Choroid plexus epithelial cell (primary cell): ENCODE measurements at regions not wholly inside any gene's neighbourhood (a gene's known extent, or its start where the extent isn't known, plus 50 kb on each side); places are given as distances from the start of the nearest gene placed in this dataset.

ENCODE experiments used
- DNase-seq: peaks from one replicate; pipeline ENCODE4 v3.0.0-alpha.2; 2010; ENCODE audit warnings: low read depth
- H3K4me3 ChIP-seq: 2 replicates; pipeline ENCODE4 v1.5.1; 2011; ENCODE audit warnings: low read depth, mild to moderate bottlenecking, control low read depth, low read length, moderate library complexity
- TF ChIP-seq, protein P1 (sequence below): conservative IDR thresholded peaks from 2 replicates; pipeline ENCODE4 v1.5.1; 2011; ENCODE audit warnings: low read depth, mild to moderate bottlenecking, control low read depth, inconsistent platforms, low read length, moderate library complexity

DNA sequence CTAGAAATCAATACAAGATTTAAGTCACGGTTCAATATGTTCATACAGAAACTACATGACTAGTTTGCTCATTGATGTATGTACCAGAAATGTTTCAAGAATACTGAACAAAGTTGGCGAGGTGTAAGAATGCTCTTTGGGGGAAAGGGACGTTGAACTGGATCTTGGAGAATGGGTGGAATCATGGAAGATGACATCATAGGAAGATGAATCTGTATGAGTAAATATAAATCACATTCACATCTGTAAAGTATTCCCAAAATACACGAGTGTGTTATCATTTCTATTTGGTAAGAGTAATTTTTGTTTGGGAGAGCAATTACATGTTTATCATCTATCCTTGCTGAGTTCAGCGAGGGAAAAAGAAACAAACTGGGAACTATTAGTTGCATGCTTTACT is 162.2 kb upstream of the TMTC1 start:
- H3K4me3 ChIP-seq: no peak overlapping the region
- TF ChIP-seq, protein P1, sequence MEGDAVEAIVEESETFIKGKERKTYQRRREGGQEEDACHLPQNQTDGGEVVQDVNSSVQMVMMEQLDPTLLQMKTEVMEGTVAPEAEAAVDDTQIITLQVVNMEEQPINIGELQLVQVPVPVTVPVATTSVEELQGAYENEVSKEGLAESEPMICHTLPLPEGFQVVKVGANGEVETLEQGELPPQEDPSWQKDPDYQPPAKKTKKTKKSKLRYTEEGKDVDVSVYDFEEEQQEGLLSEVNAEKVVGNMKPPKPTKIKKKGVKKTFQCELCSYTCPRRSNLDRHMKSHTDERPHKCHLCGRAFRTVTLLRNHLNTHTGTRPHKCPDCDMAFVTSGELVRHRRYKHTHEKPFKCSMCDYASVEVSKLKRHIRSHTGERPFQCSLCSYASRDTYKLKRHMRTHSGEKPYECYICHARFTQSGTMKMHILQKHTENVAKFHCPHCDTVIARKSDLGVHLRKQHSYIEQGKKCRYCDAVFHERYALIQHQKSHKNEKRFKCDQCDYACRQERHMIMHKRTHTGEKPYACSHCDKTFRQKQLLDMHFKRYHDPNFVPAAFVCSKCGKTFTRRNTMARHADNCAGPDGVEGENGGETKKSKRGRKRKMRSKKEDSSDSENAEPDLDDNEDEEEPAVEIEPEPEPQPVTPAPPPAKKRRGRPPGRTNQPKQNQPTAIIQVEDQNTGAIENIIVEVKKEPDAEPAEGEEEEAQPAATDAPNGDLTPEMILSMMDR: no peak
- no peak for DNase-seq

DNA sequence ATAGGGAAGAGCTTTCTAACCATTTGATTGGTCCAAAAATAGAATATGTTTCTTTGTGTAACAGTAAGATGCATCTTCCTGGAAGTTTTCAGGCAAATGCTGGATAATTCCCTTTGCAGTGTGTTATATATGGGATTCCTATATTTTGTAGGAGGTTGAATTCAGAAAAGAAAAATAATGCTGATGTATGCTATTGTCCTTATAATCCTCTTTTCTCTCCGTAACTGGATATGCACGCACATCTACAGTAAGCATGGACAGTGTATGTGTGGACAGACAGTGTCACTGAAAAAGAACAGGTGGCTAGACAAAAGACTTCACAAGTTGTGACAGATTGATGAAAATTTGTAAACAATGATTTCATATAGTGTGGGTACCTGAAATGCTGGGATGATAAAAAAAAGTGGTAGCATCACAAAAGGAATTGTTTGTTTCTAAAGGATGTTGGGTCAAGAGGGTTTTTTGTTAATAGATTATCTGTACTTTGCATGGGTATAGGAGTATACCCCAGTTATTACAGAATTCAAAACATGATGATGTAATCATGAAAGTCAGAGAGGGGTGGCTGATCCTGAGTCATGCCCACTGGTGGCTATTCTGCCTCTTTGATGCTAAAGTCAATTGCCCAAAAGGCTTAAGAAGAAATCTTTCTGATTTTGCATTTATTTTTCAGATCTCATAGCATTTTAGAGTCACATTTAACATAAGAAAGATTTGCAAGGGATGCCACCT is 160.7 kb upstream of the TMTC1 start:
- DNase-seq: no peak
- TF ChIP-seq, protein P1: no peak
- no peak overlapping the region for H3K4me3 ChIP-seq

DNA sequence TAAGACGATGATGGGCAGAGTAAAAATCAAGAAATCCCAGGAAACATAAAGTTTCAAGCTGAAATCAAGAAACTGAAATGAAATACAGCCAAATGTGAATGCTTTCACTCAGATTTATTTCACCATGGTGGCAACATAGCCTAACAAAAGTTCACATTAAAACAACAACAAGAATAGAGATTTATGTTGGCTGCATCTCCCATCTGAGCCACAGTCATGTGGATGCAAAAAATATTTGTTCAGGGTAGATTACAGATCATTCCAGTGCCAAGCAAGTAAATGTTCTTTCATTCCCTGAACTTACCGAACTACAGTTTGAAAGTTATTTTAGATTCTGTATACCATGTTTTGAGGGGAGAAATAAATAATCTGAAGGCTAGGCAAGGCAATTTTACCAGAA is 159.9 kb upstream of the TMTC1 start:
- DNase-seq: peak; percentile 55
- TF ChIP-seq, protein P1: no peak
- no peak overlapping the region for H3K4me3 ChIP-seq

DNA sequence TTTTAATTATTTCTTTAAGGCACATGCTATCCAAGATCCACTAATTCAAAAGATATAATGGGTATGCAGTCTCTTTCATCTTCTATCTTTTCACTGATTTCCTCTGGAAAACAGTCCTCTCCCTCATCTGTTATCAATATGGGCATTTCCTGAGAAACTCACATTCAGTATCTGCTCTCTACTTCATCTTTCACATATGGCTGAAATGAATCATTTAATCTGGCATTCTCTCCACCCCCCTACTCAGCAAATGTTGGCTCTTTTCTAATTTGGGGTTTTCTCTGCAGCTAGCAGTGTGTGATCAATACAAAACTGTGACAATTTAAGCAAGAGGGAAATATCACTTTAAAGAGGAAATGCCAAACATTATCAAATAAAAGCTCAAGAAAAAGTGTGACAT is 157.1 kb upstream of the TMTC1 start:
- TF ChIP-seq, protein P1: no peak
- DNase-seq: no peak
- no peak overlapping the region for H3K4me3 ChIP-seq

DNA sequence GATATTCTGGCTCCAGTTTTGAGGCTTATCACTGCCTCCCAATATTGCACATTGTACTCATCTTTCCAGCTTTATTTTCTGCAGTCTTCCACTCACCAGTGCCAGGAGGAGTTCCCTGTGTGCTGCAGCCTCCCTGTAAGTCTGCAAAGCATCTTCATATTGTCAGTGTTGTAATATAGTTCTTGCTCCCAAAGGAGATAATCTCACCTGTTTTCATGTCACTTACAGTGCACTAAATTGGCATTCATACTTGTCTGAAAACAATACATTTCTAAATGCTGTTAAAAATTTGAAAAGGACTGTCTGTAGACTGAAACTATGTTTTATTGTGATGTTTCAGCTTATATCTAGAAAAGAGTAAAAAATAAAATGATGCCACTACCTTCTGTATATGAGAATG is 146.8 kb upstream of the TMTC1 start:
- TF ChIP-seq, protein P1: no peak
- no peak for DNase-seq
- no peak overlapping the region for H3K4me3 ChIP-seq

DNA sequence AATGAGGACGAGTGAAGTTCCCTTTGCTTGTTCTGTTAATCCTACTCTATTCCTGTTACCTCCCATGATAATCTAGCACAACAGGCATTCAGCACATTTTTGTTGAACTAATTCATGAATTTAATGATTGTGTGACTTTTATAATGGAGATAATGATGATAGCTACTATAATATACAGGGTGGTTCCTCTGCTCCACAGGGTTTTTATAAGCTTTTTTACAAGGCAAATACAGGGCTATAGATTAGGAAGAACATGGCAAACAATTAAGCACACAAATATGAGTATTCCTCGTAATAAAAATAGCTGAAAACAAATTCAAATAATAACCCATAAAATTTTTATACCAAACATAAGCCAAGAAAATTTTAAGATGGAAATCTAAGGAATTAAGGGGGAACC is 145.6 kb upstream of the TMTC1 start:
- DNase-seq: no peak
- no peak overlapping the region for H3K4me3 ChIP-seq
- TF ChIP-seq, protein P1: no peak

DNA sequence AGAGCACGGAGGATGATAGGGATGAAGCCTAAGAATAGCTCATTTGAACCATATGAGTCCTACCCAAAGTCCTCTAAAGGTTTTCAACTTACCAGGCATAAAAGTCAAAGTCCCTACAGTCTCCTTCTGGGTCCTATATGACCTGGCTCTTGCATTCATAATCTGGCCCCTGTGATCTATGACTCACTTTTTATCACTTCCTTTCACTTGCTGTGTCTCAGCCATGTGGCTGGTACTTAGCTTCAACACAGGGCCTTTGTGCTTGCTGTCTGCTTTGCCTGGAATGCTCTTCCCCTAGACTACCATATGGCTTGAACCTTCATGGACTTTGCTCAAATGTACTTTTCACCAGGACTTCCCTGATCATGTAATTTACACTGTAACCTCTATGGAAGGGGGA is 137.6 kb upstream of the TMTC1 start:
- TF ChIP-seq, protein P1: no peak
- peak; percentile 35 for DNase-seq
- no peak overlapping the region for H3K4me3 ChIP-seq
